Skin epidermis (tissue), 12 donors: ENCODE measurements at regions not wholly inside any gene's neighbourhood (a gene's known extent, or its start where the extent isn't known, plus 50 kb on each side); places are given as distances from the start of the nearest gene placed in this dataset.
"Not testable (repeated sequence)": the region's sequence is repeated elsewhere in the genome, so short reads cannot be mapped to it uniquely, and the experiment has no call there.

ENCODE experiments used
- H3K27ac ChIP-seq, 21 experiments: fragments of 200-600 bp; sonication (generic) in 11 of 21; one replicate each; pipeline ENCODE4 v1.5.0; 2020; ENCODE audit warnings: mild to moderate bottlenecking in 3 of 21, inconsistent platforms in 2 of 21, moderate library complexity in 2 of 21
- H3K4me3 ChIP-seq, 7 experiments: fragments of 200-600 bp; sonication (generic) in 2 of 7; one replicate each; pipeline ENCODE4 v1.5.0; 2020; ENCODE audit warnings: inconsistent platforms in 2 of 7, mild to moderate bottlenecking in 2 of 7, moderate library complexity in 1 of 7

DNA sequence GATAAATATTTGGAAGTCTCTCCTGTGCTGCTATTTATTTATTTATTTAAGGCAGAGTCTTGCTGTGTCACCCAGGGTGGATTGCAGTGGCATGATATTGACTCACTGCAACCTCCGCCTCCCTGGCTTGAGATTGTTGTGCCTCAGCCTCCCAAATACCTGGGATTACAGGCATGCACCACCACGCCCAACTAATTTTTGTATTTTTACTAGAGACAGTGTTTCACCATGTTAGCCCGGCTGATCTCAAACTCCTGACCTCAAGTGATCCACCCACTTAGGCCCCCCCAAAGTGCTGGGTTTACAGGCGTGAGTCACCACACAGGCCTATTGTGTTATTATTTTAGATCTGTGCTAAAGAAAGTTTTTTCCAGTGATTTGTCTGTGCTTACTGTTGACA is 225.2 kb downstream of the CCER1 start:
- Histone ChIP-seq H3K4me3 (no peak overlapping the region), H3K27ac (no peak overlapping the region)

- Histone ChIP-seq H3K27ac (no peak overlapping the region), H3K4me3 (no peak overlapping the region)
Measured at GRCh38 chr12:90712671-90713070, 242.3 kb downstream of the CCER1 start.

DNA sequence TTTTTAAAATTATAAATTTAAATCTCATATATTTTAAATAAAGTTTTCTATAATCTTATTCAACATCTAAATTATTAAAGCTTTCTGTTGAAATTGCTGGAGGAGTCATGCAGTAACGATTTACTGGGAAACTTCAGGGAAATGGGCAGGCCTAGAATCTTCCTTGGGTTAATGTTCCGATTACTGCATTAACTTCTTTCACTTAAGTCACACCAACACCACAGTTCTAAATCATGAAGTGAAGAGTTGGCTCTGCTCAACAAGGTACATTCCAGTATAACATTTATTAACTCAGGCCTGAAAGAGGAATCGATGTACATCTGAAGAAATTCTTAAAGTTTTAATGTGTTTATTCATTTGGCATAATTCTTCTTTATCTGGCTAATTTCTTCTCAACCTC is 244.3 kb downstream of the CCER1 start:
- Histone ChIP-seq H3K27ac (no peak overlapping the region), H3K4me3 (no peak overlapping the region)

DNA sequence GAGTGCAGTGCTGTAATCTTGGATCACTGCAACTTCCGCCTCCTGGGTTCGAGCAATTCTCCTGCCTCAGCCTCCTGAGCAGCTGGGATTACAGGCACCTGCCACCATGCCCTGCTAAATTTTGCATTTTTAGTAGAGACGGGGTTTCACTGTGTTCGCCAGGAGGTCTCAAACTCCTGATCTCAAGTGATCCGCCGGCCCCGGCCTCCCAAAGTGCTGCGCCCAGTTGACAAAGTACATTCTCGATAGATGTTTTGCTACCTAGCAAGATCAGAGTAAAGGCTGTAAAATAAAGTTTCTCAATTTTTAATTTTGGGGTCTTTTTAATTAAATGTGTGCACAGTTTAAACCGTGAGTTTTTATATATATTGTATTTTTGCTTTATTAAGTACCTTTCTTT is 248.9 kb downstream of the CCER1 start:
- Histone ChIP-seq H3K27ac (no peak overlapping the region), H3K4me3 (no peak overlapping the region)

- no peak overlapping the region for H3K4me3 ChIP-seq
- H3K27ac ChIP-seq, result no peak overlapping the region
Measured at GRCh38 chr12:90695415-90695814, 259.6 kb downstream of the CCER1 start.

DNA sequence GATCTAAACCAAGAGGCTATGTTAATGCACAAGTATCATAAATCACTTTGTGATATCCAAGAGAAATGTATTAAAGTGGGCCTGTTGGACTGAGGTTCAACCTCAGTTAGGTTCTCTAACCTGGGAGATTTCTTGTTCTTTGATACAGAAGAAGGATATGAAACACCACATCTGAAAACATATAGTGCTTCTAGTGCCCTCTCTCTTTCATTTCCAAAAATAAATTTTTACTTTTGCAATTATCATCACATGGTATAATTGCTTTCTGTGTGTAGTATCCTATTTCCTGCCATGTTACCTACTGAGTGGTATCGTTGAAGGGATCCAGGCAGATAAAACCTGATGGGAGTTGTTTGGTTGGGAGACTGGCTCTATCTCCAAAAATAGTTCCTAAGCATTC is 264.9 kb downstream of the CCER1 start:
- no peak overlapping the region for H3K4me3 ChIP-seq

GRCh38 chr12:90687682-90688081 is 267.3 kb downstream of the CCER1 start:
- not testable (repeated sequence) for H3K4me3 ChIP-seq, H3K27ac ChIP-seq

More for the DNA sequence above, 264.9 kb downstream of the CCER1 start:
- H3K27ac ChIP-seq, result no peak overlapping the region

- Histone ChIP-seq H3K27ac (no peak overlapping the region), H3K4me3 (no peak overlapping the region)
Measured at GRCh38 chr12:90683871-90684270, 271.1 kb downstream of the CCER1 start.

DNA sequence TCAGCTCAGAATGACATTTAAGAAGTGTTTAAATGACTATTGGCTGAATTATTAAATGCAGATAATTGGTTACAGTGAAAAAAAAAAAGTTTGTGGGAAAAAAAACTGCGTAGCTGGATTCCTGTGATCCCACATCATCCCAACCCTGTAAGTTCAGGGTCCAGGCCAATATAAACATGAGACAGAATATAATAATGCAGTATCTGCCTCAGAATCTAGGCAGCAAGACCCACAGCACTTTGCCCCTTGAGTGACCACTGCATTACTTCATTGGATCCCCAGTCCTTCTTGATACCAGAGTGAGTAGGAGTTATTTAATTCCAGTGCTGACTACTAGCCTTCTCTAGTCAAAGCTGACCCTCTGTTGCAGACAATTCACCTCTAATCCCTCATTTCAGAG is 272.6 kb downstream of the CCER1 start:
- no peak overlapping the region for H3K27ac ChIP-seq
- no peak overlapping the region for H3K4me3 ChIP-seq

- no peak overlapping the region for H3K27ac ChIP-seq
- H3K4me3 ChIP-seq, result no peak overlapping the region
Measured at GRCh38 chr12:90679674-90680073, 275.3 kb downstream of the CCER1 start.

DNA sequence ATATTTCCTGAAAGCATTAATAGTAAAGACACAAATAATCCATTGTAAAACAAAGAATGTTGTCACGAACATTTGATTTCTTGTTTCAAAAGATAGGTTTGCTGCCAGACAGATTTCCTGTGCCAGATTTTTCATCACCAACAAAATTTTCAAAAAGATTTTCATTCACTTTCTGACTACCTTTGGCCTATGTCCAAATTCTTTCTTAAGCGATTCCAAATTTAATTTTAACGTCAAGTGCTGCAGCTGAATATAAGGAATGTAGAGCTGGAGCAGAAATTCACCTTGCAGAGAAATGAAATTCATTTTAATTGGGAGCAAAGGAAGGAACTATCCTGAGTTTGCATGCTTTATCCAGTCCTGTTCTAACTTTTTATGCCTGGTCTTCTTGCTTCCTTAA is 277.4 kb downstream of the CCER1 start:
- H3K27ac ChIP-seq, result no peak overlapping the region

DNA sequence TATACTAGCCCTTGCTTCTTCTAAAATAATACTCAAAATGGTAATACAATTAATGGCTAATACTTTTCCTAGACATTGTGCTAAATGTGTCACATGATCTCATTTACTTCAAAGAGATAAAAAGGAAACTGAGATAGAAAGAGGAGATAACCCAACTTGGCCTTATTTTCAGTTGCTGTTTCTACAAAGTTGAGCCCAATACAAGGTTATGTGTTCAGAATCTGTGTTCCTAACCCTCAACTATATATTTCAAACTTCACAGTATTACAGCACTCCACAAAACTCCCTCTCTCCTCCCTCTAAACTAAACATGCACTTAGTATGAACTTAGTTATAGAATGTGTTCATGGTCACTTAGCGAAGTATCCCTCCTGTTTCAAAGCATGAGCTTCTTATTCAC is 277.9 kb downstream of the CCER1 start:
- Histone ChIP-seq H3K4me3 (no peak overlapping the region), H3K27ac (no peak overlapping the region)

More for the DNA sequence above, 277.4 kb downstream of the CCER1 start:
- H3K4me3 ChIP-seq, result no peak overlapping the region

- no peak overlapping the region for H3K4me3 ChIP-seq
- H3K27ac ChIP-seq, result no peak overlapping the region
Measured at GRCh38 chr12:90675106-90675505, 279.9 kb downstream of the CCER1 start.

DNA sequence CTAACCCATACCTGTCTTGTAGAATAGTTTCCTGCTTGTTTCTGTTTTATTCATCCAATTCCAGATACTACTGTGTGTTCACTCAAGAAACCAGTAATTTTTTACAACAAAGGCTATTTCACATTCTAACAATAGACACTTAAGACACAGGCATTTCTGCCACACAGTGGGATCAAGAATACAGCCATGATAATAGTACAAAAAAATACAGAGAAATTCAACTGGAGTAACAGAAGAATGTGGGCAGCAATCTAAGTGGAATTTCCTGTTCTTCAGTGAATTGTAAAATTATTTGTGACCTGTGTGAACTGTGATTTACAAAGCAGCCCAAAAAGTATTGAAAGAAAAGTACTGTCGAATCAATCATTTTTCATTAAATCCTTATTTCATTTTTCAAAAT is 282.9 kb downstream of the CCER1 start:
- Histone ChIP-seq H3K4me3 (no peak overlapping the region), H3K27ac (no peak overlapping the region)

GRCh38 chr12:90663949-90664348 is 291.0 kb downstream of the CCER1 start:
- not testable (repeated sequence) for H3K27ac ChIP-seq, H3K4me3 ChIP-seq

DNA sequence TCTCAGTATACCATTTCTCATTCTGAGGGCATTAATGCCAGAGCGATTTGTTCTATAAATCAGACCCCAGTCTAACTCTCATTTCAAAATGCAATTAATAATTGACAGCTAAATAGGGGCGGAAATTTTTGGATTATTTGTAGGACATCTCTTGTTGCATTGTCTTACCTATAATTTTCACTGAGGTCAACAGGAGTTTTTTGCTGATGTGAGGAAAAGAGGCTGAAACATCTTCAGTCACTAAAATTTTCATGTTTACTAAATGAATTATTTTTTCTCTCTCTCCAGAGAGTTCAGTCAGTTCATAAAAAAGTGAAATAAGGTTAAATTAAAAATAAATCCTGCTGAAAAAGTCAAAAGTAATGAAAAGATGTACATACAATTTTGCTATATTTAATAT is 295.9 kb downstream of the CCER1 start:
- Histone ChIP-seq H3K4me3 (no peak overlapping the region), H3K27ac (no peak overlapping the region)

- Histone ChIP-seq H3K27ac (no peak overlapping the region), H3K4me3 (no peak overlapping the region)
Measured at GRCh38 chr12:90653040-90653439, 301.9 kb downstream of the CCER1 start.

GRCh38 chr12:90652280-90652679 is 302.7 kb downstream of the CCER1 start:
- no peak overlapping the region for H3K4me3 ChIP-seq
- no peak overlapping the region for H3K27ac ChIP-seq

- Histone ChIP-seq H3K4me3 (no peak overlapping the region), H3K27ac (no peak overlapping the region)
Measured at GRCh38 chr12:90645181-90645580, 309.8 kb downstream of the CCER1 start.

GRCh38 chr12:90631591-90632212 is 323.3 kb downstream of the CCER1 start:
- no peak overlapping the region for H3K4me3 ChIP-seq
- H3K27ac ChIP-seq, result no peak overlapping the region

DNA sequence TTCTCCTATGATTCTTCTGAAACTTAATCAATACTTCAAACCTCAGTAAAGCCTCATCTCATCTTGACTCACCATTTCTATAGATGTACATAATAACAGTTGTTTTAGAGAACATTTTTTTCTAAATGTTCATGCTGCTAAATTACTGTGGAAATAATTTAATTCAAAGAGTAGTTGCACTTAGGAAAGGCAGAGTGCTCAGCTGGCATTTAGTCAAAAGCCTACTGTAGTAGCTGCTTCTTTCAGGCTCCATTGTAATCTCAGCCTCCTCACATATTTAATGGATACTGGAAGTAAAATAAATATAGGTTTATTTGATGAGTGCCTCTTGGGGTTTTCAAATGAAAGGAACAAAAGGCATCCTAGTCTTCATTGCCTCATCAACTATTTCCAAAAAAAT is 325.0 kb downstream of the CCER1 start:
- H3K4me3 ChIP-seq, result no peak overlapping the region
- H3K27ac ChIP-seq, result no peak overlapping the region

DNA sequence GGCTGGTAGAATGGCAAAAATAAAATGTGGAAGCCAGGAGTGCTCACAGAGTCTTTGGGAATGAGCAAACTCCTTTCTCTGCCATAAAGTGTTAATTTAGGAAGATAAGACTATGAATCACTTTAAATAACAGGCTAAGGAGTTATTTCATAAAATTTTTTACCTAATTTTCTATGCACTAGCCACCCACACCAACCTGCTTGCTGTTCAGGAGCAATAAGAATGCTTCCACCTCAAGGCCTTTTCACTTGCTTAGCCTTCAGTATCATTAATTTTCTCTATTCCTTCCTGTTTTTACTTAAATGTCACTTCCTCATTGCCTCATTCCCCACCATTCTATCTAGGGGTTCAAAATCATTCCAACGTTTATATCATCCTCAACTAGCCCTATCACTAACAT is 326.8 kb downstream of the CCER1 start:
- no peak overlapping the region for H3K4me3 ChIP-seq
- no peak overlapping the region for H3K27ac ChIP-seq
